Natural killer cell (primary cell): ENCODE measurements at regions not wholly inside any gene's neighbourhood (a gene's known extent, or its start where the extent isn't known, plus 50 kb on each side); places are given as distances from the start of the nearest gene placed in this dataset.

Source experiments
- ATAC-seq, 3 donors: fragments of 150-1000 bp in 2 of 3; fragments of 200-7000 bp in 1 of 3; cut with Tn5 transposase; 1 replicate in 1 of 3; 2 replicates in 2 of 3; pipeline ENCODE4 v1.10.0; 2021; ENCODE audit warnings: mild to moderate bottlenecking in 2 of 3, moderate library complexity in 2 of 3
- DNase-seq, 2 donors: peaks; one replicate each; pipeline versions ENCODE4 v3.0.0 to v3.0.0-alpha.2; 2013 to 2021; ENCODE audit warnings: mixed read lengths in 1 of 2
- H3K27ac ChIP-seq: one replicate; pipeline ENCODE4 v1.5.1; 2013; ENCODE audit warnings: mild to moderate bottlenecking, low read length
- H3K27me3 ChIP-seq: one replicate; pipeline ENCODE4 v1.6.1; 2013; ENCODE audit warnings: low read length; ENCODE audit not compliant: control insufficient read depth, insufficient read depth
- H3K36me3 ChIP-seq: one replicate; pipeline ENCODE4 v1.6.1; 2013; ENCODE audit warnings: low read length; ENCODE audit not compliant: control insufficient read depth, insufficient read depth
- H3K4me1 ChIP-seq: one replicate; pipeline ENCODE4 v1.6.1; 2013; ENCODE audit warnings: low read length; ENCODE audit not compliant: control insufficient read depth, insufficient read depth
- H3K4me3 ChIP-seq: one replicate; pipeline ENCODE4 v1.5.1; 2013; ENCODE audit warnings: low read length
- H3K9me3 ChIP-seq: one replicate; pipeline ENCODE4 v1.6.1; 2013; ENCODE audit warnings: low read length; ENCODE audit not compliant: control insufficient read depth, insufficient read depth
- H3K27ac Mint-ChIP-seq, 2 donors: one replicate each; pipeline ENCODE4 v1.8.0; 2022; ENCODE audit warnings: mild to moderate bottlenecking in 2 of 2, mixed read lengths in 2 of 2, moderate library complexity in 1 of 2
- H3K27me3 Mint-ChIP-seq, 2 donors: one replicate each; pipeline ENCODE4 v1.8.0; 2022; ENCODE audit warnings: low read depth in 2 of 2, mixed read lengths in 2 of 2
- H3K36me3 Mint-ChIP-seq: one replicate; pipeline ENCODE4 v1.8.0; 2022; ENCODE audit warnings: mixed read lengths
- H3K4me1 Mint-ChIP-seq, 2 donors: one replicate each; pipeline ENCODE4 v1.8.0; 2022; ENCODE audit warnings: mixed read lengths in 2 of 2
- H3K4me3 Mint-ChIP-seq: one replicate; pipeline ENCODE4 v1.8.0; 2022; ENCODE audit warnings: mild to moderate bottlenecking, moderate library complexity, mixed read lengths
- H3K9me3 Mint-ChIP-seq, 2 donors: one replicate each; pipeline ENCODE4 v1.8.0; 2022; ENCODE audit warnings: mixed read lengths in 2 of 2
- WGBS: methylation state at CpG from one replicate; pipeline ENCODE4 v1.1.7; 2013; ENCODE audit warnings: missing lambda C conversion rate; ENCODE audit not compliant: insufficient coverage; 5-methylcytosine and 5-hydroxymethylcytosine counted together
- intact Hi-C: fragments of 100-400 bp; cut with micrococcal nuclease; formaldehyde crosslinking; loops from one replicate; pipeline ENCODE4 v1.14.2; 2022
- TF ChIP-seq, protein P1 (sequence below): fragments of 200-600 bp; IDR thresholded peaks from one replicate; pipeline ENCODE4 v1.8.0; 2022; ENCODE audit warnings: antibody characterized with exemption

DNA sequence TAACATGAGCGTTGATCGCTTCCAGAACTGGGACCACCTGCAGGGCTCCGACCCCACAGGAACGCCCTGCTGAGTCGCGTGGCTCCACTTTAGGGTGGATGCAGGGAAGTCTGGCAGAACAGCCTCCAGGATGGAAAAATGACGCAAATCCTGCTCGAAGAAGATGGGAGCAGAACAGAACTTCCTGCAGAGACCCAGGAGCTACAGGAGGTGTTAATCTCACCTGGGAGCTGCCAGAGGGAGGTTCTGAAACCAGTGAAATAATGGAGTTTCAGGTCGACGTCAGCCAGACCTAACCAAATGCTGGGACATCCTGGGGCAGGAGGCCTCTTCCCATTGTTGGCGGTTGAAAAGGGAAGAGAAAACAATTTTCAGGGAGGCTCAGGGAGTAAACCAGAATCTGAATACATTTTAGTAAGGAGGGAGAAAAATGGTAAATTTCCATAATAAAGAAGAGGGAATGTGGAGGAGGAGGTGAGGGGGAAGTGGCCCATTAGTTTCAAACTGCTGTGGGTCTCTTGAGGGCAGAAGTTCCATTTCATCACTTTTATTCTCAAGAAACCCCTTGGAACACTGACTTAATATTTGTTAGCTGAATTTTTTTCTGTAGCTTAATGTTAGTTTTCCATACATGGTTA lies 558.4 kb upstream of the CDH4 start:
- no peaks in the 10 kb centered on the region for H3K36me3 Mint-ChIP-seq
- 53% methylated on average over 11 of the region's 11 CpGs for WGBS

DNA sequence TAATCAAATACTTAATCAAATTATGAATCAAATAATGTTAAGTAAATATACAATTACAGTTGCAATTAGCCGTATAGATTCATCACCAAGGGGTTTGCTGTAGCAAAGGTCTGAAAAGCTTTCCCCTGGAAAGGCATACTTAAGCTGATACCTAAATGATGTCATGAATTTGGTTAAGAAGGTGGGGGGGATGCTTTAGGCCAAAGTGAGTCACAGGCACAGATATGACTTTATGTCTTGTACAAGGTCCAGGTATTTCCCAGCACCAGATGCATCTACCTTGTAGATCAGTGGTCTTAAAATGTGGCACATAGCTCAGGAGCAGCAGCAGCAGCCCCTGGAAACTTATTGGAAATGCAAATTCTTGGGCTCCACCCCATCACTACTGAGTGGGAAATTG lies 557.3 kb upstream of the CDH4 start:
- DNase-seq (no peak), ATAC-seq (no peak)
- H3K9me3 Mint-ChIP-seq = no peaks in the 10 kb centered on the region
- no peaks in the 10 kb centered on the region for H3K36me3 Mint-ChIP-seq
- no peak overlapping the region for H3K27ac Mint-ChIP-seq
- no peak overlapping the region for H3K4me3 Mint-ChIP-seq
- Histone ChIP-seq H3K36me3 (no peaks in the 10 kb centered on the region), H3K9me3 (no peaks in the 10 kb centered on the region), H3K4me1 (no peaks in the 10 kb centered on the region), H3K27me3 (no peaks in the 10 kb centered on the region), H3K27ac (no peak overlapping the region), H3K4me3 (no peak overlapping the region)
- peaks cover 16 to 34% of the 10 kb centered on the region in 2 donors for H3K27me3 Mint-ChIP-seq
- WGBS = 100% methylated on average over 1 of the region's 1 CpG
- intact Hi-C loops = no loop called here
- no peaks in the 10 kb centered on the region for H3K4me1 Mint-ChIP-seq
- TF ChIP-seq, protein P1, sequence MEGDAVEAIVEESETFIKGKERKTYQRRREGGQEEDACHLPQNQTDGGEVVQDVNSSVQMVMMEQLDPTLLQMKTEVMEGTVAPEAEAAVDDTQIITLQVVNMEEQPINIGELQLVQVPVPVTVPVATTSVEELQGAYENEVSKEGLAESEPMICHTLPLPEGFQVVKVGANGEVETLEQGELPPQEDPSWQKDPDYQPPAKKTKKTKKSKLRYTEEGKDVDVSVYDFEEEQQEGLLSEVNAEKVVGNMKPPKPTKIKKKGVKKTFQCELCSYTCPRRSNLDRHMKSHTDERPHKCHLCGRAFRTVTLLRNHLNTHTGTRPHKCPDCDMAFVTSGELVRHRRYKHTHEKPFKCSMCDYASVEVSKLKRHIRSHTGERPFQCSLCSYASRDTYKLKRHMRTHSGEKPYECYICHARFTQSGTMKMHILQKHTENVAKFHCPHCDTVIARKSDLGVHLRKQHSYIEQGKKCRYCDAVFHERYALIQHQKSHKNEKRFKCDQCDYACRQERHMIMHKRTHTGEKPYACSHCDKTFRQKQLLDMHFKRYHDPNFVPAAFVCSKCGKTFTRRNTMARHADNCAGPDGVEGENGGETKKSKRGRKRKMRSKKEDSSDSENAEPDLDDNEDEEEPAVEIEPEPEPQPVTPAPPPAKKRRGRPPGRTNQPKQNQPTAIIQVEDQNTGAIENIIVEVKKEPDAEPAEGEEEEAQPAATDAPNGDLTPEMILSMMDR = no peak

More for the DNA sequence above, 558.4 kb upstream of the CDH4 start:
- Mint-ChIP-seq H3K9me3 (no peaks in the 10 kb centered on the region), H3K27ac (no peak overlapping the region), H3K27me3 (peaks cover 20 to 37% of the 10 kb centered on the region in 2 donors), H3K4me3 (no peak overlapping the region), H3K4me1 (no peaks in the 10 kb centered on the region)
- Histone ChIP-seq H3K9me3 (no peaks in the 10 kb centered on the region), H3K4me1 (no peaks in the 10 kb centered on the region), H3K27ac (no peak overlapping the region), H3K27me3 (no peaks in the 10 kb centered on the region), H3K36me3 (no peaks in the 10 kb centered on the region), H3K4me3 (no peak overlapping the region)
- TF ChIP-seq, protein P1 = no peak
- intact Hi-C loops = no loop called here
- no peak for ATAC-seq
- DNase-seq = no peak

DNA sequence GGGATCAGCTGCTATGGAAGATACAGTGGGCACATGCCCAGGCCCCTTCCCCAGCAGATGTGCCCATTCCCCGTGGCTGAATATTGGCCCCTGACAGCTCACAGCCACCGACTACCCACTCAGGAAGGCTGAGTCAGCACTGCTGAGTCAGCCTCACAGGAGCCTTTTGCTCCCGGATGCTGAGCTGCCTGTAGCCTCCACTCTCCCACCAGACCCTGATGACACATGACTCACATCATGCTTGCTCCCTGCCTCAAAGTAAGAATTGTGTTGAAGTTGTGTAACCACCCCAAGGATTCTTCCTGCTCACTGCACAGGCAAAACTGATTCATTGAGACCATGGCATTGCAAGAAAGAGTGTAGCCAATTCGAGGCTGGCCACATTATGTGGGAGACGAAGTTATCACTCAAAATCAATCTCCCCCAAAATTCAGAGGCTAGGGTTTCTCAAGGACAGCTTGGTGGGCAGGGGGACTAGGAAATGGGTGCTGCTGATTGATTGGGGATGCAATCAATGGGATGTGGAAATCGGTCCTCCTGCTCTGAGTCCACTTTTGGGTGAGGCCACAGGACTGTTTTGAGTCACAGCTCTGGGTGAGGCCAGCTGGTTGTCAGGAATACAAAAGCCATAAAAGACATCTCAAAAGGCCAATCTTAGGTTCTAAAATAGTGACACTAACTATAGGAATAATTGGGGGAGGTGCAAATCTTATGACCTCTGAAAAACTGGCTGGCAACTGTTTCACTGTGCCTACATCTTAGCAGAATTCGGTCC lies 556.6 kb upstream of the CDH4 start:
- TF ChIP-seq, protein P1 = no peak
- H3K9me3 Mint-ChIP-seq = no peaks in the 10 kb centered on the region
- no peaks in the 10 kb centered on the region for H3K36me3 ChIP-seq
- intact Hi-C loops = no loop called here
- no peaks in the 10 kb centered on the region for H3K4me1 Mint-ChIP-seq
- no peak overlapping the region for H3K27ac Mint-ChIP-seq
- H3K9me3 ChIP-seq = no peaks in the 10 kb centered on the region
- no peak overlapping the region for H3K27ac ChIP-seq
- no peaks in the 10 kb centered on the region for H3K4me1 ChIP-seq
- no peaks in the 10 kb centered on the region for H3K27me3 ChIP-seq
- DNase-seq (no peak), ATAC-seq (no peak)
- no peak overlapping the region for H3K4me3 ChIP-seq
- peaks cover 16 to 34% of the 10 kb centered on the region in 2 donors for H3K27me3 Mint-ChIP-seq
- no peak overlapping the region for H3K4me3 Mint-ChIP-seq
- H3K36me3 Mint-ChIP-seq = no peaks in the 10 kb centered on the region
- 39% methylated on average over 5 of the region's 7 CpGs for WGBS
